Right atrium auricular region (tissue), 2 donors: ENCODE measurements at regions not wholly inside any gene's neighbourhood (a gene's known extent, or its start where the extent isn't known, plus 50 kb on each side); places are given as distances from the start of the nearest gene placed in this dataset.

Experiments used
- DNase-seq: peaks from one replicate; pipeline ENCODE4 v3.0.0-alpha.2; 2019; ENCODE audit warnings: low spot score
- H3K27ac ChIP-seq, 2 donors: fragments of 200-600 bp; sonication (generic); 1 replicate in 1 of 2; 2 replicates in 1 of 2; pipeline ENCODE4 v1.5.1; 2016 to 2019
- H3K27me3 ChIP-seq, 2 donors: fragments of 200-600 bp; sonication (generic); one replicate each; pipeline versions ENCODE4 v1.5.1 to v1.6.0; 2017 to 2019
- H3K36me3 ChIP-seq: fragments of 200-600 bp; sonication (generic); one replicate; pipeline ENCODE4 v1.5.1; 2016
- H3K4me1 ChIP-seq, 2 donors: fragments of 200-600 bp; sonication (generic); one replicate each; pipeline versions ENCODE4 v1.5.1 to v1.6.0; 2017 to 2019
- H3K4me3 ChIP-seq, 2 donors: fragments of 200-600 bp; sonication (generic); 1 replicate in 1 of 2; 2 replicates in 1 of 2; pipeline ENCODE4 v1.5.1; 2017 to 2019; ENCODE audit warnings: mild to moderate bottlenecking in 1 of 2, moderate library complexity in 1 of 2
- H3K9me3 ChIP-seq, 2 donors: fragments of 200-600 bp; sonication (generic); one replicate each; pipeline ENCODE4 v1.5.1; 2019
- TF ChIP-seq, protein P1 (sequence below), 2 donors: fragments of 200-600 bp; sonication (generic); IDR thresholded peaks; one replicate each; pipeline ENCODE4 v1.5.1; 2019; ENCODE audit warnings: antibody characterized with exemption in 2 of 2

DNA sequence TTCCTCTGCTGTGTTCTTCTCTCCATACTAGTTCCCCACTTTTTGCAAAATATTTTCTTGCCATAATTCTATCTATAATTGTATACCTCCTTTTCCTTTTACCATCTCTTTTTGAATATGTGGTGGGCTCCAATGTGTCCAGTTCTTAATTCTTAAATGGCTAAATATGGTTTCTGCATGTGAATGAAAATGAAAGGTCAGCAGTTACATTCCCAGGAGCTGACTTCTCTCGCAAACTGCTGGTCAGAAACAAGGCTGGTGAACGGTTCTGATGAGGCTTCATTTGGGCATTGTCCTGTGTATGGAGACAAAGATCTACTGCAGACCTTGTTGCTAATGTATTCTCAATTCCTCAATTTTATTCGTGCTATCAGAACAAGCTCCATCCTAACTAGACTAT, 309.2 kb downstream of the SNX13 start:
- Histone ChIP-seq H3K4me3 (no peak overlapping the region), H3K36me3 (no peaks in the 10 kb centered on the region), H3K4me1 (no peaks in the 10 kb centered on the region), H3K9me3 (no peaks in the 10 kb centered on the region), H3K27me3 (no peaks in the 10 kb centered on the region), H3K27ac (no peak overlapping the region)
- TF ChIP-seq, protein P1, sequence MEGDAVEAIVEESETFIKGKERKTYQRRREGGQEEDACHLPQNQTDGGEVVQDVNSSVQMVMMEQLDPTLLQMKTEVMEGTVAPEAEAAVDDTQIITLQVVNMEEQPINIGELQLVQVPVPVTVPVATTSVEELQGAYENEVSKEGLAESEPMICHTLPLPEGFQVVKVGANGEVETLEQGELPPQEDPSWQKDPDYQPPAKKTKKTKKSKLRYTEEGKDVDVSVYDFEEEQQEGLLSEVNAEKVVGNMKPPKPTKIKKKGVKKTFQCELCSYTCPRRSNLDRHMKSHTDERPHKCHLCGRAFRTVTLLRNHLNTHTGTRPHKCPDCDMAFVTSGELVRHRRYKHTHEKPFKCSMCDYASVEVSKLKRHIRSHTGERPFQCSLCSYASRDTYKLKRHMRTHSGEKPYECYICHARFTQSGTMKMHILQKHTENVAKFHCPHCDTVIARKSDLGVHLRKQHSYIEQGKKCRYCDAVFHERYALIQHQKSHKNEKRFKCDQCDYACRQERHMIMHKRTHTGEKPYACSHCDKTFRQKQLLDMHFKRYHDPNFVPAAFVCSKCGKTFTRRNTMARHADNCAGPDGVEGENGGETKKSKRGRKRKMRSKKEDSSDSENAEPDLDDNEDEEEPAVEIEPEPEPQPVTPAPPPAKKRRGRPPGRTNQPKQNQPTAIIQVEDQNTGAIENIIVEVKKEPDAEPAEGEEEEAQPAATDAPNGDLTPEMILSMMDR (IDR thresholded peaks at IDR 0.05): no peak
- DNase-seq: no peak

DNA sequence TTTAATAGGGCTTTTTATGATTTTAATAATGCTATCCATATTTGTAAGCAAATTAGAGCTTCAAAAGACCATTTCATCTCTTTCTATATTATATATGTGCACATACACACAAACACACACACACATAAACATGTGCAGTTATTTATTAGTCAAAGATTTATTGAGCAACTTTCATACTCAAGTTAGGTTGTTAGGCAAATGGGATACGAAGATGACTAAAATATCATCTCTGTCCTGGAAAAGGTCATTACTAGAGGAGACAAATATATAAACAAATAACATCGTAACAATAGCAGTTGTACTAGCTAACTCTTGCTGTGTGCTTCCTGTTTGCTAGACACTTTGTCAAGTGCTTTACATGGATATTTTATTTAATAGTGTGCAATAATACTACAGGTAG, 307.9 kb downstream of the SNX13 start:
- DNase-seq: no peak
- Histone ChIP-seq H3K36me3 (no peaks in the 10 kb centered on the region), H3K27me3 (no peaks in the 10 kb centered on the region), H3K27ac (no peak overlapping the region), H3K4me3 (no peak overlapping the region), H3K9me3 (no peaks in the 10 kb centered on the region), H3K4me1 (no peaks in the 10 kb centered on the region)
- TF ChIP-seq, protein P1 (IDR thresholded peaks at IDR 0.05): no peak

DNA sequence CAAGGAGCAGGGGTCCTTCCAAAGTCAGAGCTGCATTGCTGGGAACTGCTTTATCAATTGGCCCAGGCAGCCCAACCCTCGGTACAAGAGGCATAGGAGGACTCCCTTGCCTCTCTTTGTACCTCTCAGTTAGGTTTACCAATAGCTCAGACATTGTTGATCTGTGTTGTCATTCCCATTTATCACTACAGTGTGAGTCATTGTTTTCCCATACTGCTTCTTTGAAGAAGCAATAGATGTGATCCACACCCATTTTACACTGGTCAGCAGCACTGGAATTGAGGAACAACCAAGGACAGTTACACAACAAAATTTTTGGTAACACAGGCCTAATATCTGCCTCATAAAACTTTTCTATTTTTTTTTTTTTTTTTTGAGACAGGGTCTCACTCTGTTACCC, 307.2 kb downstream of the SNX13 start:
- no peak for DNase-seq
- Histone ChIP-seq H3K36me3 (no peaks in the 10 kb centered on the region), H3K27me3 (no peaks in the 10 kb centered on the region), H3K9me3 (no peaks in the 10 kb centered on the region), H3K27ac (no peak overlapping the region), H3K4me3 (no peak overlapping the region), H3K4me1 (no peaks in the 10 kb centered on the region)
- TF ChIP-seq, protein P1 (IDR thresholded peaks at IDR 0.05): no peak

DNA sequence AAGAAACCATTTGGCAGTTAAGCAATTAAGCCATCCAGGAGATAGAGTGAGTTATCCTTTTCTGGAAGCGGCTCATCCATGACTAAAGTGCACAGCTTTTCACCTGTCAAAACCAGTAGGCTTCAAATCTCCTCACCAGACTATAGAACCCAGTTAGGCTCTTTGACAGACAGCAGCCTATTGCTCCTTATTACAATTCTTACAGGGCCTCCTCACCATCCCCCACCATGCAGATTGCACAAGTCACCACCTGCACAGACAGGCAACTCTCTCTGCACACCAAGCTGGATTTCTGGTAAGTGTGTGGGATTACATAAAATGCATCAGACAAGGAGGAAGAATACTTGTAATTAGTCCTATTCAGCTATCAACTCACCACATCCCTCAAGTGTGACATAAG, 301.6 kb downstream of the SNX13 start:
- no peak for DNase-seq
- no peak overlapping the region for H3K27ac ChIP-seq
- TF ChIP-seq, protein P1 (IDR thresholded peaks at IDR 0.05): no peak

DNA sequence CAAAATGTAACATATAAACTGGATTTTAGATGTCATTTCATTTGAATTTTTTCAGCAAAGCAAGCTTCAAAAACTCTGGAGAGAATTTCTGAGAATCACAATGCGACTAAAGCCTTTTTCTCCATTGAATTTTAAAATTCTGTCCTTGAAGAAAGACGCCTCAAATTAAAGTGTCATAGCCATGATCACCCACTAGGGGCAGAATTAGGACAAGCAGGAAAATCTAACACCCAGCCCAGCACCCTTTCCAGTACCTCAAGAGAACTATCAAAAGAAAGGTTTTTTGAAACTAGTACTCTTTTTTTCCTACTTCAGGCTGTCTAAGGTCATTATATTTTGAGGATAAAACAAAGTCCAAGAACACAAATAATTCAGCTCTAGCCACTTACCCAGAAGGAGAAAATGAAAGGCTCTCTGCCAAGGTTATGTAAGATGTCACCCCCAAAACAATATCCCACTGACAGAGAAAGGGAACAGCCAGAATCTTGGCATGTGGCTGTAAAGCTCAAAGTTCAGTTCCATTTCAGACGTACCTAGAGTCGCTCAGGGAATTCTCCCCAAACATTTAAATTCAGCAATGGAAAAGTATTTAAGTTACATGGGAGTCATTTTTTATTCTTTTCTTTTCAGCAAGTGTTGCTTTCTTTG, 299.4 kb downstream of the SNX13 start:
- no peak overlapping the region for H3K27ac ChIP-seq
- H3K4me3 ChIP-seq: no peak overlapping the region
- TF ChIP-seq, protein P1 (IDR thresholded peaks at IDR 0.05): peak; percentile 38 to 74
- no peaks in the 10 kb centered on the region for H3K4me1 ChIP-seq
- no peaks in the 10 kb centered on the region for H3K27me3 ChIP-seq
- no peaks in the 10 kb centered on the region for H3K36me3 ChIP-seq
- no peak for DNase-seq
- no peaks in the 10 kb centered on the region for H3K9me3 ChIP-seq

More for the DNA sequence above, 301.6 kb downstream of the SNX13 start:
- H3K4me1 ChIP-seq: no peaks in the 10 kb centered on the region
- no peak overlapping the region for H3K4me3 ChIP-seq
- H3K27me3 ChIP-seq: no peaks in the 10 kb centered on the region
- H3K36me3 ChIP-seq: no peaks in the 10 kb centered on the region
- H3K9me3 ChIP-seq: no peaks in the 10 kb centered on the region

DNA sequence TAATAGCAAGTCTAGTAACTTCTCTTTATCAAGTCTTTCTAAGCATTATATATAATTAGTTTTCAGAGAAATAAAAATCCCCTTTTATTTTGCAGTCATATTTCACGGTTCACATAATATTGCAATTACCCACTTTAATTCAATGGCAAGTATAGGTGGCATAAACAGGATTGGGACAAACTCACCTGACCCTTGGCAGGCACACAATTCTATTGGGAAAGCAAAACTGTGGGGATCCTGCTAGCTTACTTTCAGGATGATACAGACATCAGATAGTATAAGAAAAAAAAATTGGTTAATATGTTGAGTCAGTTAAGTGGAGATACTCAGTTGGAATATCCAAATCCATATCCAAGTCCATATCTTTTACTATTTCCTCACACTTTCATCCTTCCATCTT, 294.8 kb downstream of the SNX13 start:
- Histone ChIP-seq H3K27ac (no peak overlapping the region), H3K36me3 (no peaks in the 10 kb centered on the region), H3K4me1 (no peaks in the 10 kb centered on the region), H3K9me3 (no peaks in the 10 kb centered on the region), H3K4me3 (no peak overlapping the region), H3K27me3 (no peaks in the 10 kb centered on the region)
- TF ChIP-seq, protein P1 (IDR thresholded peaks at IDR 0.05): no peak
- DNase-seq: no peak
